ENCODE measurements at regions not wholly inside any gene's neighbourhood (a gene's known extent, or its start where the extent isn't known, plus 50 kb on each side); places are given as distances from the start of the nearest gene placed in this dataset.

GRCh38 chr9:115615000-115615401, 497.0 kb upstream of the TNC start:
- H3K4me3 ChIP-seq (ENCODE audit: low read depth, low read length), result no peak overlapping the region
- TF ChIP-seq CTCF (IDR thresholded peaks at IDR 0.05; ENCODE audit: borderline replicate concordance, insufficient read depth, low read depth, low read length), result no peak

- H3K4me3 ChIP-seq (ENCODE audit: low read depth, low read length), result no peak overlapping the region
- TF ChIP-seq CTCF (IDR thresholded peaks at IDR 0.05; ENCODE audit: borderline replicate concordance, insufficient read depth, low read depth, low read length), result no peak
Observed at GRCh38 chr9:115615821-115616665, 498.1 kb upstream of the TNC start.

- H3K4me3 ChIP-seq (ENCODE audit: low read depth, low read length), result no peak overlapping the region
- TF ChIP-seq CTCF (IDR thresholded peaks at IDR 0.05; ENCODE audit: borderline replicate concordance, insufficient read depth, low read depth, low read length), result no peak
Observed at GRCh38 chr9:115616666-115617239, 498.8 kb upstream of the TNC start.

GRCh38 chr9:115625251-115625650, 507.3 kb upstream of the TNC start:
- no peak overlapping the region for H3K4me3 ChIP-seq (ENCODE audit: low read depth, low read length)
- no peak for TF ChIP-seq CTCF (IDR thresholded peaks at IDR 0.05; ENCODE audit: borderline replicate concordance, insufficient read depth, low read depth, low read length)

GRCh38 chr9:115625954-115626353, 508.0 kb upstream of the TNC start:
- H3K4me3 ChIP-seq (ENCODE audit: low read depth, low read length), result no peak overlapping the region
- no peak for TF ChIP-seq CTCF (IDR thresholded peaks at IDR 0.05; ENCODE audit: borderline replicate concordance, insufficient read depth, low read depth, low read length)

GRCh38 chr9:115627511-115627910, 509.6 kb upstream of the TNC start:
- H3K4me3 ChIP-seq (ENCODE audit: low read depth, low read length), result no peak overlapping the region
- TF ChIP-seq CTCF (IDR thresholded peaks at IDR 0.05; ENCODE audit: borderline replicate concordance, insufficient read depth, low read depth, low read length), result no peak

- TF ChIP-seq CTCF (IDR thresholded peaks at IDR 0.05; ENCODE audit: borderline replicate concordance, insufficient read depth, low read depth, low read length), result no peak
Observed at GRCh38 chr9:115628426-115628825, 510.5 kb upstream of the TNC start.

More at GRCh38 chr9:115628426-115628825, 510.5 kb upstream of the TNC start:
- H3K4me3 ChIP-seq (ENCODE audit: low read depth, low read length), result no peak overlapping the region
